ENCODE measurements at regions not wholly inside any gene's neighbourhood (a gene's known extent, or its start where the extent isn't known, plus 50 kb on each side); places are given as distances from the start of the nearest gene placed in this dataset.

GRCh38 chr3:161555320-161555719, 58.7 kb downstream of the OTOL1 start:
- DNase-seq: no peak

- no peak for DNase-seq
These were observed 59.9 kb downstream of the OTOL1 start for GRCh38 chr3:161556533-161556932.

- no peak for DNase-seq
These were observed 60.3 kb downstream of the OTOL1 start for GRCh38 chr3:161556941-161557340.

GRCh38 chr3:161557445-161558150, 61.0 kb downstream of the OTOL1 start:
- DNase-seq: no peak

- no peak for DNase-seq
These were observed 61.6 kb downstream of the OTOL1 start for GRCh38 chr3:161558236-161558635.

GRCh38 chr3:161559177-161559998, 62.8 kb downstream of the OTOL1 start:
- peak; percentile 6 for DNase-seq

- DNase-seq: peak; percentile 43
These were observed 63.5 kb downstream of the OTOL1 start for GRCh38 chr3:161560008-161560637.

- no peak for DNase-seq
These were observed 71.2 kb downstream of the OTOL1 start for GRCh38 chr3:161567577-161568361.

GRCh38 chr3:161568671-161569070, 72.1 kb downstream of the OTOL1 start:
- DNase-seq: no peak

- no peak for DNase-seq
These were observed 75.3 kb downstream of the OTOL1 start for GRCh38 chr3:161571951-161572350.

GRCh38 chr3:161573136-161573535, 76.5 kb downstream of the OTOL1 start:
- DNase-seq: no peak

- DNase-seq: no peak
These were observed 79.3 kb downstream of the OTOL1 start for GRCh38 chr3:161575901-161576300.

GRCh38 chr3:161576311-161576710, 79.7 kb downstream of the OTOL1 start:
- DNase-seq: no peak

GRCh38 chr3:161576714-161577510, 80.3 kb downstream of the OTOL1 start:
- DNase-seq: no peak

GRCh38 chr3:161577662-161578061, 81.1 kb downstream of the OTOL1 start:
- no peak for DNase-seq

GRCh38 chr3:161579395-161580126, 83.0 kb downstream of the OTOL1 start:
- DNase-seq: no peak

GRCh38 chr3:161585922-161586321, 89.3 kb downstream of the OTOL1 start:
- no peak for DNase-seq

- no peak for DNase-seq
These were observed 90.1 kb downstream of the OTOL1 start for GRCh38 chr3:161586556-161587235.

- DNase-seq: no peak
These were observed 102.0 kb downstream of the OTOL1 start for GRCh38 chr3:161598639-161599038.

- no peak for DNase-seq
These were observed 103.1 kb downstream of the OTOL1 start for GRCh38 chr3:161599697-161600096.

GRCh38 chr3:161600173-161600572, 103.6 kb downstream of the OTOL1 start:
- DNase-seq: no peak

Measured in NCI-H1048 (cell line).